Lower lobe of right lung (tissue), 2 donors: ENCODE measurements at regions not wholly inside any gene's neighbourhood (a gene's known extent, or its start where the extent isn't known, plus 50 kb on each side); places are given as distances from the start of the nearest gene placed in this dataset.

ENCODE experiments used
- ATAC-seq, 2 donors: fragments of 200-7000 bp; cut with Tn5 transposase; one replicate each; pipeline ENCODE4 v1.9.1; 2020 to 2022; ENCODE audit warnings: mild to moderate bottlenecking in 2 of 2, moderate library complexity in 2 of 2
- DNase-seq: peaks from one replicate; pipeline ENCODE4 v3.0.0-alpha.2; 2020
- H3K27ac ChIP-seq: fragments of 200-600 bp; one replicate; pipeline ENCODE4 v1.8.0; 2022
- H3K27me3 ChIP-seq: fragments of 200-600 bp; one replicate; pipeline ENCODE4 v1.8.0; 2022; ENCODE audit warnings: low read depth
- H3K36me3 ChIP-seq: fragments of 200-600 bp; one replicate; pipeline ENCODE4 v1.8.0; 2022; ENCODE audit warnings: mild to moderate bottlenecking
- H3K4me1 ChIP-seq: fragments of 200-600 bp; one replicate; pipeline ENCODE4 v1.8.0; 2022
- H3K4me3 ChIP-seq: fragments of 200-600 bp; one replicate; pipeline ENCODE4 v1.8.0; 2022; ENCODE audit warnings: mild to moderate bottlenecking
- H3K9me3 ChIP-seq: fragments of 200-600 bp; one replicate; pipeline ENCODE4 v1.8.0; 2022
- intact Hi-C: fragments of 100-400 bp; cut with DNase I; formaldehyde crosslinking; loops from one replicate; pipeline ENCODE4 v1.11.0; 2022
- TF ChIP-seq, protein P1 (sequence below): fragments of 200-600 bp; IDR thresholded peaks from one replicate; pipeline ENCODE4 v1.8.0; 2022; ENCODE audit warnings: antibody characterized with exemption, mild to moderate bottlenecking
- donor health status: DM: no; HTN: yes; CAD: no; lungs with severe emphysema.

DNA sequence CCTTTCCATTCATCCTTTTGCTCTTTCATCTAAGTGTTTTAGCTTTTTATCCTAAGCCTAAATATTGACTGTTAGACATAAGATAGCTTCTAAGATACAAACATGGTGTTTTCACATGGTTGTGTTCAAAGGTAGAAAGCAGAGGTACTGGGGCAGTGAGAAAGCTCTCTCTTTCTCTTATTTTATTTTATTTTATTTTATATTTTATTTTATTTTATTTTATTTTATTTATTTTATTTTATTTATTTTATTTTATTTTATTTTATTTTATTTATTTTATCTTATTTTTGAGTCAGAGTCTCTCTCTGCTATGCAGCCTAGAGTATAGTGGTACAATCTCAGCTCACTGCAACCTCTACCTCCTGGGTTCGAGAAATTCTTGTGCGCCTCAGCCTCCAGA lies 287.2 kb downstream of the IKZF2 start:
- H3K4me3 ChIP-seq = no peak overlapping the region
- DNase-seq (no peak), ATAC-seq (no peak)
- no peaks in the 10 kb centered on the region for H3K4me1 ChIP-seq
- no peak overlapping the region for H3K27ac ChIP-seq
- intact Hi-C loops = no loop called here
- H3K27me3 ChIP-seq = no peaks in the 10 kb centered on the region
- H3K36me3 ChIP-seq = no peaks in the 10 kb centered on the region
- H3K9me3 ChIP-seq = peaks cover 37% of the 10 kb centered on the region
- TF ChIP-seq, protein P1, sequence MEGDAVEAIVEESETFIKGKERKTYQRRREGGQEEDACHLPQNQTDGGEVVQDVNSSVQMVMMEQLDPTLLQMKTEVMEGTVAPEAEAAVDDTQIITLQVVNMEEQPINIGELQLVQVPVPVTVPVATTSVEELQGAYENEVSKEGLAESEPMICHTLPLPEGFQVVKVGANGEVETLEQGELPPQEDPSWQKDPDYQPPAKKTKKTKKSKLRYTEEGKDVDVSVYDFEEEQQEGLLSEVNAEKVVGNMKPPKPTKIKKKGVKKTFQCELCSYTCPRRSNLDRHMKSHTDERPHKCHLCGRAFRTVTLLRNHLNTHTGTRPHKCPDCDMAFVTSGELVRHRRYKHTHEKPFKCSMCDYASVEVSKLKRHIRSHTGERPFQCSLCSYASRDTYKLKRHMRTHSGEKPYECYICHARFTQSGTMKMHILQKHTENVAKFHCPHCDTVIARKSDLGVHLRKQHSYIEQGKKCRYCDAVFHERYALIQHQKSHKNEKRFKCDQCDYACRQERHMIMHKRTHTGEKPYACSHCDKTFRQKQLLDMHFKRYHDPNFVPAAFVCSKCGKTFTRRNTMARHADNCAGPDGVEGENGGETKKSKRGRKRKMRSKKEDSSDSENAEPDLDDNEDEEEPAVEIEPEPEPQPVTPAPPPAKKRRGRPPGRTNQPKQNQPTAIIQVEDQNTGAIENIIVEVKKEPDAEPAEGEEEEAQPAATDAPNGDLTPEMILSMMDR = no peak

DNA sequence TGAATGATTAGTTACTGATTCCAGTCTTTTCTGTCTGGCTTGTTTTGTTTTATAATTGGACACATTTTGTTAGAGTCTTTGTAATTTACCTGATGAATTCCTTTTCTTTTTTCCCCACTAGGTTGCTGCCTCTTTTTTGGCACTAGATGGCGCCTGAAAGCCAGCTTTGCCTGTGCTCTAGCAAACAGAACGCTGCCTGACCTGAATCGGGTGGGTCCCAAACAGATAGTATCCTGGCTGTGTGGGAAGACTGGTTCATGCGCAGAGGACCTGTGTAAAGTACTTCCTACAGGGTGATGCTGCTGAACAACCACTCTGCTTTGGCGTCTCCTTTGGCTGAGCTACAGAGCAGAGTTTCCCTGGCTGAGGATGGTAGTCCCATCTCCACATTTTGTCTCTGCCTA lies 288.2 kb downstream of the IKZF2 start:
- intact Hi-C loops = no loop called here
- ATAC-seq = no peak
- DNase-seq = peak; percentile 43

DNA sequence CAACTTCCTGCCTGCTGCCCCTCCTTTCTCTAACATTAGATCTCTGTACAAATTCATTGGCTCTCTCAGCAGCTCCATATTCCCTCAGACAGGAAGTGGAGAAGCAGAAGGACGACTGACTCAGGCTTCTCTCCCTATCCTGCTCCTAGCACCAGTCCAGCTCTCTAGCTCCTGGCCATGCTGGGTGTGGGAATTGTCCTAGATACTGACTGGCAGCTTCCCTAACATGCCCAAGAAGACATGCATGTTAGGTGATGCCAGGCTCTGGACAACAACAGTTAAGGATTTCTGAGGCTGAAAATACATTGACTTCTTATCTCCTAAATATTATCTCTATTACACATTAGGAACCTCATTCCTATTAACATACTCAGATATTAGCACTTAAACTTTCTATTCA lies 292.9 kb downstream of the IKZF2 start:
- H3K4me3 ChIP-seq = no peak overlapping the region
- TF ChIP-seq, protein P1 = no peak
- no peaks in the 10 kb centered on the region for H3K27me3 ChIP-seq
- no peak for DNase-seq
- H3K36me3 ChIP-seq = no peaks in the 10 kb centered on the region
- ATAC-seq = no peak
- H3K4me1 ChIP-seq = no peaks in the 10 kb centered on the region
- intact Hi-C loops = no loop called here
- no peak overlapping the region for H3K27ac ChIP-seq
- peaks cover 20% of the 10 kb centered on the region for H3K9me3 ChIP-seq

More for the DNA sequence above, 288.2 kb downstream of the IKZF2 start:
- Histone ChIP-seq H3K9me3 (peaks cover 37% of the 10 kb centered on the region), H3K27ac (no peak overlapping the region), H3K36me3 (no peaks in the 10 kb centered on the region), H3K4me3 (no peak overlapping the region), H3K4me1 (no peaks in the 10 kb centered on the region), H3K27me3 (no peaks in the 10 kb centered on the region)
- TF ChIP-seq, protein P1 = peak; percentile 34

DNA sequence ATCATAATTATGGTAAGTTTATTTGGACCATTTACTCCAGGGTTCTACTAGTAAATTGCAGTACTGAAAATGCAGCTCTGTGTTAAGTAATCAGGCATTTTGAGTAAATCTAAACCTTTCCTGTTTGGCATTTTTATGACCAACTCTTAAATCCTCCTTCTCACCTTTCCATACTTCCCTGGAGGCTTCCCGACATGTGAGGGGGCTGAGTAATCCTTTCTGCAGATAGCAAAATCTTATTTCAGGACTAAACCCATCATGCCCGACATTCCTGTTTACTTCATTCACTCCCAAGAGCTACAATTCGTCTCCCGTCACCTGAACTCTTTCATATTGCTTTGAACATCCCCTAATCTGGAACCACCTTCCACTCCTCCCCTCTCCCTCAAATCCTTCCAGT lies 296.6 kb downstream of the IKZF2 start:
- Histone ChIP-seq H3K9me3 (no peaks in the 10 kb centered on the region), H3K27me3 (no peaks in the 10 kb centered on the region), H3K36me3 (no peaks in the 10 kb centered on the region), H3K27ac (no peak overlapping the region), H3K4me3 (no peak overlapping the region), H3K4me1 (no peaks in the 10 kb centered on the region)
- intact Hi-C loops = no loop called here
- no peak for ATAC-seq
- TF ChIP-seq, protein P1 = no peak
- DNase-seq = no peak

DNA sequence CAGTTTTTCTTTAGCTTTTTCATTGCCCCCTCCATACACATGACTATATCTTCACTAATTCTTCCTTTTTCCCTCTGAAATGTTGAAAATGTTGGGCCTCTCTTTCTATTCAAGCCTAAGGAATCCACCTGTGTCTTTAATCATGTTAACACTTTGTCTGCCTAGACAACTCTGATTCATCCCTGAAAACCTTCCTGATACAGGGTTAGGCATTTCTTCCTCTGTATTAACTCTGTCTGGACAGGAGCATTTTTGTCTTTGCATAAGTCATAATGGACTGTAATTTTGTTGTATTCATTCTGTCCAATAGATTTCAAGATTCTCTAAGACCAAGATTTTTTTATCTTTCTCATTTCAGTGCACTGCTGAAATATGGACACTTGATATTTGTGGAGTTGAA lies 297.3 kb downstream of the IKZF2 start:
- no peaks in the 10 kb centered on the region for H3K4me1 ChIP-seq
- no peaks in the 10 kb centered on the region for H3K27me3 ChIP-seq
- DNase-seq (no peak), ATAC-seq (no peak)
- no peak overlapping the region for H3K4me3 ChIP-seq
- intact Hi-C loops = no loop called here
- H3K27ac ChIP-seq = no peak overlapping the region
- no peaks in the 10 kb centered on the region for H3K36me3 ChIP-seq
- no peaks in the 10 kb centered on the region for H3K9me3 ChIP-seq
- TF ChIP-seq, protein P1 = no peak

DNA sequence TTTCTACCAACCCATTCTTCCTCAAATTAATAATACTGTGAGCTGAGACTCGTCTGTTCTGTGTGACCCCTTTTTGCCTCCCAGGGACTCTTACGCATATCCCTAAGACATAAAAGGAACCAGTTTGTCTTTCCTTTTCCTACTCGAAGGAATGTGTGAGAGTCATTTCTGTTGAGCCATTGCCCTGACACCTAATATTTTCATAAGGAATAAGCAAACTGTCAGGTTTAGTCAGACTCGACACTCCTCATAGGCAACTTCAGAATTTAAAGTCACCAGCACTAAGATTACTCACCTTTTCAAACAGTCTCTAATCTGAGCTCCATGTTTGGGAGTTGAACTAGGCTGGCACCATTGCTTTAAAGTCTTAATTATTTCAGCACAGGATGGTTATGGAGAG lies 305.5 kb downstream of the IKZF2 start:
- no peak for ATAC-seq
- intact Hi-C loops = no loop called here
- H3K27me3 ChIP-seq = no peaks in the 10 kb centered on the region

More for the DNA sequence above, 305.5 kb downstream of the IKZF2 start:
- Histone ChIP-seq H3K9me3 (no peaks in the 10 kb centered on the region), H3K4me1 (no peaks in the 10 kb centered on the region), H3K27ac (no peak overlapping the region), H3K36me3 (no peaks in the 10 kb centered on the region), H3K4me3 (no peak overlapping the region)
- DNase-seq = no peak
- TF ChIP-seq, protein P1 = no peak
